Keratinocyte (primary cell): ENCODE measurements at regions not wholly inside any gene's neighbourhood (a gene's known extent, or its start where the extent isn't known, plus 50 kb on each side); places are given as distances from the start of the nearest gene placed in this dataset.

Experiments used
- DNase-seq: peaks from one replicate; pipeline ENCODE4 v3.0.0-alpha.2; 2011; ENCODE audit warnings: low read depth, missing footprints, low spot score
- FAIRE-seq: peaks from 2 replicates; lab custom pipeline; 2011; peaks lifted over from hg19 to GRCh38; lab: Jason Lieb, UNC
- H2AFZ ChIP-seq: 2 replicates; pipeline ENCODE4 v1.6.0; 2012; ENCODE audit warnings: low read length, control low read depth, inconsistent platforms; ENCODE audit not compliant: control insufficient read depth
- H3K27ac ChIP-seq: 2 replicates; pipeline ENCODE4 v1.5.1; 2011; ENCODE audit warnings: low read length; ENCODE audit not compliant: control insufficient read depth, insufficient read depth
- H3K27me3 ChIP-seq: 3 replicates; pipeline ENCODE4 v1.6.0; 2011; ENCODE audit warnings: low read length; ENCODE audit not compliant: control insufficient read depth, insufficient read depth; ENCODE audit errors: extremely low read depth
- H3K36me3 ChIP-seq, 2 experiments: 2 replicates in 1 of 2; 3 replicates in 1 of 2; pipeline ENCODE4 v1.5.1; 2011; ENCODE audit warnings: low read length in 2 of 2, mild to moderate bottlenecking in 1 of 2; ENCODE audit not compliant: control insufficient read depth in 2 of 2, insufficient read depth in 2 of 2; ENCODE audit errors: extremely low read depth in 1 of 2
- H3K4me1 ChIP-seq: 3 replicates; pipeline ENCODE4 v1.5.1; 2011; ENCODE audit warnings: low read length; ENCODE audit not compliant: control insufficient read depth, insufficient read depth; ENCODE audit errors: extremely low read depth
- H3K4me2 ChIP-seq: 3 replicates; pipeline ENCODE4 v1.6.0; 2011; ENCODE audit warnings: low read depth, low read length; ENCODE audit not compliant: control insufficient read depth, insufficient read depth; ENCODE audit errors: extremely low read depth
- H3K4me3 ChIP-seq, 3 experiments: fragments of 200-600 bp in 1 of 3; sonication (generic) in 1 of 3; 2 replicates in 2 of 3; 3 replicates in 1 of 3; pipeline ENCODE4 v1.5.1; 2011 to 2016; ENCODE audit warnings: low read length in 3 of 3, mild to moderate bottlenecking in 3 of 3, control low read depth in 2 of 3, inconsistent platforms in 1 of 3, low read depth in 1 of 3, mixed read lengths in 1 of 3, mixed run types in 1 of 3, moderate library complexity in 1 of 3; ENCODE audit not compliant: control insufficient read depth in 2 of 3, insufficient read depth in 2 of 3; ENCODE audit errors: extremely low read depth in 1 of 3
- H3K79me2 ChIP-seq: 2 replicates; pipeline ENCODE4 v1.6.0; 2012; ENCODE audit warnings: low read length; ENCODE audit not compliant: control insufficient read depth, insufficient read depth
- H3K9ac ChIP-seq: 3 replicates; pipeline ENCODE4 v1.6.0; 2011; ENCODE audit warnings: low read length; ENCODE audit not compliant: control insufficient read depth, insufficient read depth; ENCODE audit errors: extremely low read depth
- H3K9me1 ChIP-seq: 3 replicates; pipeline ENCODE4 v1.6.0; 2011; ENCODE audit warnings: low read length; ENCODE audit not compliant: control insufficient read depth, insufficient read depth; ENCODE audit errors: extremely low read depth
- H3K9me3 ChIP-seq: 2 replicates; pipeline ENCODE4 v1.5.1; 2012; ENCODE audit warnings: low read depth, low read length; ENCODE audit not compliant: control insufficient read depth
- H4K20me1 ChIP-seq: 3 replicates; pipeline ENCODE4 v1.6.0; 2011; ENCODE audit warnings: low read length; ENCODE audit not compliant: control insufficient read depth, insufficient read depth; ENCODE audit errors: extremely low read depth
- CTCF ChIP-seq, 3 experiments: IDR thresholded peaks in 1 of 3; conservative IDR thresholded peaks in 1 of 3; optimal IDR thresholded peaks in 1 of 3; 2 replicates in 2 of 3; 3 replicates in 1 of 3; pipeline versions ENCODE3 to v1.5.1; 2011; ENCODE audit warnings: low read length in 3 of 3, mild to moderate bottlenecking in 3 of 3, moderate library complexity in 2 of 3, control low read depth in 1 of 3, inconsistent platforms in 1 of 3; ENCODE audit not compliant: insufficient read depth in 2 of 3; ENCODE audit errors: extremely low read depth in 1 of 3
- EZH2 ChIP-seq: IDR thresholded peaks from one replicate; pipeline ENCODE4 v1.6.1; 2012; ENCODE audit warnings: inconsistent platforms, mild to moderate bottlenecking, low read length, moderate library complexity
- dilution Hi-C: fragments of 300-500 bp; cut with MboI; formaldehyde crosslinking; loops from one replicate; pipeline ENCODE4 v1.7.0; 2020; ENCODE audit warnings: low sequenced_read_pairs; ENCODE audit not compliant: extremely low pct_ligation_motif_present

GRCh38 chr5:173715607-173716006, 99.2 kb upstream of the BOD1 start:
- no peak for TF ChIP-seq CTCF (optimal IDR thresholded peaks at IDR 0.05 in 1 of 3, IDR thresholded peaks at IDR 0.05 in 1 of 3, conservative IDR thresholded peaks at IDR 0.05 in 1 of 3; ENCODE audit: extremely low read depth in 1 of 3, insufficient read depth in 2 of 3, low read length in 3 of 3)
- no peak for TF ChIP-seq EZH2
- FAIRE-seq (no peak), DNase-seq (no peak)
- Histone ChIP-seq H3K27ac (no peak overlapping the region), H3K9me1 (no peaks in the 10 kb centered on the region), H3K4me1 (peaks cover 16% of the 10 kb centered on the region), H3K36me3 (no peaks in the 10 kb centered on the region), H3K9ac (no peak overlapping the region), H2AFZ (no peak overlapping the region), H3K27me3 (no peaks in the 10 kb centered on the region), H3K4me3 (no peak overlapping the region), H3K4me2 (peak overlapping the region; percentile 4), H3K9me3 (no peaks in the 10 kb centered on the region), H4K20me1 (no peaks in the 10 kb centered on the region), H3K79me2 (no peaks in the 10 kb centered on the region)
- dilution Hi-C loops = no loop called here

GRCh38 chr5:173716058-173716682, 99.7 kb upstream of the BOD1 start:
- dilution Hi-C loops = no loop called here
- Histone ChIP-seq H3K9me3 (no peaks in the 10 kb centered on the region), H3K36me3 (no peaks in the 10 kb centered on the region), H3K4me3 (no peak overlapping the region), H2AFZ (no peak overlapping the region), H3K27ac (no peak overlapping the region), H3K79me2 (no peaks in the 10 kb centered on the region), H3K4me2 (no peak overlapping the region), H3K9me1 (no peaks in the 10 kb centered on the region), H3K4me1 (peaks cover 16% of the 10 kb centered on the region), H3K9ac (no peak overlapping the region), H3K27me3 (no peaks in the 10 kb centered on the region), H4K20me1 (no peaks in the 10 kb centered on the region)
- DNase-seq (no peak), FAIRE-seq (no peak)
- TF ChIP-seq CTCF (optimal IDR thresholded peaks at IDR 0.05 in 1 of 3, IDR thresholded peaks at IDR 0.05 in 1 of 3, conservative IDR thresholded peaks at IDR 0.05 in 1 of 3; ENCODE audit: extremely low read depth in 1 of 3, insufficient read depth in 2 of 3, low read length in 3 of 3) (no peak), EZH2 (no peak)
